ENCODE measurements at regions not wholly inside any gene's neighbourhood (a gene's known extent, or its start where the extent isn't known, plus 50 kb on each side); places are given as distances from the start of the nearest gene placed in this dataset.

DNA sequence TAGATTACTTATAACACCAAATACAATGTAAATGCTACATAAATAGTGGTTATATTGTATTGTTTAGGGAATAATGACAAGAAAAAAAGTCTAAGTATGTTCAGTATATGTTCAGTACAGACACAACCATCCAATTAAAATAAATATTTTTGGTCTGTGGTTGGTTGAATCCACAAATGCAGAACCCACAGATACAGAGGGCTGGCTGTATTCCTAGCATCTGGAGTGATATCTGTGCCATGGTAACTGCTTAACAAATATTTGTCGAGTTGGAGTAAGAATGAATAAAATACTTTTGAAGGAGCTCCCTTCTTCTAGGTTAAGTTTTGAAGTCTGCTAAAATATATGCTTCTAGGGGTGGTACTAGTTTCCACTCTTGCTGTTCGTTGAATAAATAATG, 241.0 kb downstream of the KLF5 start:
- TF ChIP-seq, protein P1, sequence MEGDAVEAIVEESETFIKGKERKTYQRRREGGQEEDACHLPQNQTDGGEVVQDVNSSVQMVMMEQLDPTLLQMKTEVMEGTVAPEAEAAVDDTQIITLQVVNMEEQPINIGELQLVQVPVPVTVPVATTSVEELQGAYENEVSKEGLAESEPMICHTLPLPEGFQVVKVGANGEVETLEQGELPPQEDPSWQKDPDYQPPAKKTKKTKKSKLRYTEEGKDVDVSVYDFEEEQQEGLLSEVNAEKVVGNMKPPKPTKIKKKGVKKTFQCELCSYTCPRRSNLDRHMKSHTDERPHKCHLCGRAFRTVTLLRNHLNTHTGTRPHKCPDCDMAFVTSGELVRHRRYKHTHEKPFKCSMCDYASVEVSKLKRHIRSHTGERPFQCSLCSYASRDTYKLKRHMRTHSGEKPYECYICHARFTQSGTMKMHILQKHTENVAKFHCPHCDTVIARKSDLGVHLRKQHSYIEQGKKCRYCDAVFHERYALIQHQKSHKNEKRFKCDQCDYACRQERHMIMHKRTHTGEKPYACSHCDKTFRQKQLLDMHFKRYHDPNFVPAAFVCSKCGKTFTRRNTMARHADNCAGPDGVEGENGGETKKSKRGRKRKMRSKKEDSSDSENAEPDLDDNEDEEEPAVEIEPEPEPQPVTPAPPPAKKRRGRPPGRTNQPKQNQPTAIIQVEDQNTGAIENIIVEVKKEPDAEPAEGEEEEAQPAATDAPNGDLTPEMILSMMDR (IDR thresholded peaks at IDR 0.05; ENCODE audit: poor library complexity, severe bottlenecking), result no peak
- TF ChIP-seq REST (IDR thresholded peaks at IDR 0.05; ENCODE audit: borderline replicate concordance), result no peak
- no peak for TF ChIP-seq POLR2AphosphoS5 (IDR thresholded peaks at IDR 0.05)
- TF ChIP-seq EZH2 (IDR thresholded peaks at IDR 0.05; ENCODE audit: borderline replicate concordance, insufficient read depth, low read length, poor library complexity, severe bottlenecking), result no peak

Data from neural cell (in vitro differentiated cells).